Gastroesophageal sphincter (tissue), 3 donors: ENCODE measurements at regions not wholly inside any gene's neighbourhood (a gene's known extent, or its start where the extent isn't known, plus 50 kb on each side); places are given as distances from the start of the nearest gene placed in this dataset.

ENCODE experiments used
- POLR2AphosphoS5 ChIP-seq: sonication (generic); formaldehyde crosslinking; IDR thresholded peaks from one replicate; pipeline ENCODE4 v1.6.1; 2017; ENCODE audit warnings: antibody characterized with exemption
- TF ChIP-seq, protein P1 (sequence below), 4 experiments: fragments of 200-600 bp in 2 of 4; fragments of 450-650 bp in 2 of 4; sonication (generic) in 1 of 4; IDR thresholded peaks; one replicate each; pipeline ENCODE4 v1.5.1; 2017 to 2019; ENCODE audit warnings: antibody characterized with exemption in 4 of 4, mild to moderate bottlenecking in 2 of 4, moderate library complexity in 2 of 4

DNA sequence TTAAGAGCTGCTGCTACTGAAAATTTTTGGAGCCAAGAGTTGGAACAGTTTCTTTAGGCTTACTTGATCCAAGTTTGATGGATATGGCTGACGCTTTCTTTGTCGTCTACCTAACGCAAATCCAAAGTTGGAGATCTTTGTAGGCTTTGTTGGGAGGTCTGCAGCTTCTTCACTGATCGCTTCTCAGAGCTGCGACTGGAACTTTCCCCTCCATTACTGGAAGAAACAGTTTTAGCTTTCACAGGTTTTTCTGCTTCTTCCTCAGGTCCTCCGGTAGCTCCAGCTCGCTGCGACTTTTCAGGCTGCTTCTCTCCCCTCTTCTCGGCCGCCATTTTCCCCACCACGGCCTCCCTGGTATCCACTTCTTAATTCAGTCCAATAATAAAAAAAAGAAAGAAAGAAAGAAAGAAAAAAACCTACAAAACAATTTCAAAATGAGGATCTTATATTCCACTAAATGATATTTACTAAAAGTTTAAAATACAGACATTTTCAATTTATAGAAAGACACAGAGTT lies 178.1 kb upstream of the HMGA2 start:
- TF ChIP-seq, protein P1, sequence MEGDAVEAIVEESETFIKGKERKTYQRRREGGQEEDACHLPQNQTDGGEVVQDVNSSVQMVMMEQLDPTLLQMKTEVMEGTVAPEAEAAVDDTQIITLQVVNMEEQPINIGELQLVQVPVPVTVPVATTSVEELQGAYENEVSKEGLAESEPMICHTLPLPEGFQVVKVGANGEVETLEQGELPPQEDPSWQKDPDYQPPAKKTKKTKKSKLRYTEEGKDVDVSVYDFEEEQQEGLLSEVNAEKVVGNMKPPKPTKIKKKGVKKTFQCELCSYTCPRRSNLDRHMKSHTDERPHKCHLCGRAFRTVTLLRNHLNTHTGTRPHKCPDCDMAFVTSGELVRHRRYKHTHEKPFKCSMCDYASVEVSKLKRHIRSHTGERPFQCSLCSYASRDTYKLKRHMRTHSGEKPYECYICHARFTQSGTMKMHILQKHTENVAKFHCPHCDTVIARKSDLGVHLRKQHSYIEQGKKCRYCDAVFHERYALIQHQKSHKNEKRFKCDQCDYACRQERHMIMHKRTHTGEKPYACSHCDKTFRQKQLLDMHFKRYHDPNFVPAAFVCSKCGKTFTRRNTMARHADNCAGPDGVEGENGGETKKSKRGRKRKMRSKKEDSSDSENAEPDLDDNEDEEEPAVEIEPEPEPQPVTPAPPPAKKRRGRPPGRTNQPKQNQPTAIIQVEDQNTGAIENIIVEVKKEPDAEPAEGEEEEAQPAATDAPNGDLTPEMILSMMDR (IDR thresholded peaks at IDR 0.05): no peak
- no peak for TF ChIP-seq POLR2AphosphoS5
